HG02970 (cell line): ENCODE measurements at regions not wholly inside any gene's neighbourhood (a gene's known extent, or its start where the extent isn't known, plus 50 kb on each side); places are given as distances from the start of the nearest gene placed in this dataset.

ENCODE experiments used
- ATAC-seq: cut with Tn5 transposase; IDR thresholded peaks from one replicate; pipeline ENCODE4 v1.9.1; 2021; ENCODE audit warnings: mild to moderate bottlenecking, moderate library complexity, moderate number of reproducible peaks; ENCODE audit not compliant: unreplicated experiment, low FRiP score

DNA sequence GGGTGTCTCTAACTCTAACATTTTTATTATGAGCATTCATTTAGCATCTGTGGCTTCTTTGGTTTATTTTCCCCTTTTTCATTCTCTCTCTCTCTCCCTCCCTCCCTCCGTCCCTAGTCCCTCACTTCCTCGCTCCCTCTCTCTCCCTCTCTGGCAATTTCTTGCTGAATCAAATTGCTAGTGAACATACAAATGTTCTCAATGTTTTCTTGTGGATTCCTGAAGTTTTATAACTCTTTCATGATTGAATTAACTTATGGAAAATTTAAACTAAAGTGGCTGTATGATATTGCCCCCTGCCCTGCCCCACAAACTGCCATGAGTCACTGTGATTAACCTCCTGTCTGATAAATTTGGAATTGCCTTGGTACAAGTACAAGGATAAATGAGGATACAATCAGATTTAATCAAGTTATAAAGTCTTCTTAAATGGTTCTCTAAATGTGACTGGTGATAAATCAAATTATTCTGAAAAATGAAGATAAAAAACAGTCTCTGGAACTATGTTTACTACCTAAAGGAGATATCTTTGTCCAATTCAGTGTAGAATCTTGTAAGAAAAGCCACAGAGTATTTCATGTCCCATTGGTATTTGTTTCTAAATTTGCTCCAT, 143.0 kb upstream of the PDGFD start:
- ATAC-seq, result no peak

DNA sequence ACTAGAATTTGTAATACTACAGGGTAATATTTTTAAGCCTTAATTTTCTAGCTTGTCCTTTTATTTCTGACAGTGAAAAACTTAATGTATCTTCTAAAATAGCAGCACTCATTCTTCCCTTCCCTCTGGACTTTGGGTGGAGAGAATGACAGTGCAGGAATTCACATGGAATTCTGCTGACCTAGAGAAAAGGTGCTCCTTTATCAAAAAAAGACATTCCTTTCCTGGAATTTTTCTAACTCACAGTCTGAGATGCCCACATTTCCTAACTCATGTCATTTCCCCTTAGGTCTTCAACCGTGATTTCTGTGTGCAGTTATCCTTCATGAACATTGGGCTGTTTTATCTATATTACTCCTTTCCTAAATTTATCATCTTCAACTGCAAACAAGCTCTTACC, 137.8 kb upstream of the PDGFD start:
- ATAC-seq, result no peak

DNA sequence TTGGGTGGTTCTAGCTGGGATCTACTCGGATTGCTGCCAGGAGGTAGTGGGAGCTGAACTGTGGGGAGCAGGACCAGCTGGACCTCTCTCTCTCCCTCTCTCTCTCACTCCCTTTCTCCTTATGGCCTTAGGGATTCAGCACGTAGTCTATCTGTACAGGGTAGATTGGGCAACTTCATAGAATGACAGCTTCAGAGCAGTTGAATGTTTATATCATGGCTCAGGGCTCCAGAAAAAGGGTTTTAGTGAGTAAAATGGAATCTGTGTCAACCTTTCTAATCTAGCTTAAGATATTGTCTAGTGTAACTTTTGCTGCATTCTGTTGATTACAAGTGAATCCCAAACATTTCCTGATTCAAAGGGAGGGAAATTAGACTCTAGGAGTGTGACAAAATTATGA, 127.7 kb upstream of the PDGFD start:
- no peak for ATAC-seq

DNA sequence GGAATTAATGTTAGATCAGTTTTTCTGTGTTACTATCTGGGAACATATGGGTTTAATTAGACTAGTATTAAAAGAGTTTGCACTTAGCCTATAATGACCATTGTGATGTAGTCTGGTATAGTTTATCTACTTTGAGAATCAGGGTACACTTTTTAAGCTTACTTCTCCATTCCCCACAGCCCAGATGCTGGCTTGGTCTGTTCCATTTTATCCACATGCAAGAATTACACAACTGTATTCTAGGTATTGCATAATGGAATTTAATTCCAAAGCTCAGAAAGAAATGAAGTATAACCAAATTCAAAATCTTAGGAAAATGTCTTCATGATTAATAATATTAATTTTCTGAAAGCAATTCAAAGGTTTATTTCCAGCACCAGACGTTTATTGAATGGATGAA, 122.2 kb upstream of the PDGFD start:
- ATAC-seq, result no peak

DNA sequence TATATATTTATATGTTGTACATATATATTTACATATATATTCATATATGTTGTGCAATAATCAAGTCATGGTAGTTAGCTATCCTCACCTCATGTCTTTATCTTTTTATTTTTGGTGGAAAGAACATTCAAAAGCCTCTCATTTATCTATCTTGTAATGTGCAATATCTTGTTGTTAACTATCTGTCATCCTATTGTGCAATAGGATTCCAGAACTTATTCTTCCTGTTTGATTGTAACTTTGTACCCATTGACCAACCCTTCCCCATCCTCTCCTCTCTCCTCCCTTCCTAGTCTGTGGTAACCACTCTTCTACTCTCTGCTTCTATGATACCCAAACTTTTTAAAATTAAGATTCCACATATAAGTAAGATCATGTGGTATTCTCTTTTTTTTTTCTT, 115.6 kb upstream of the PDGFD start:
- no peak for ATAC-seq

DNA sequence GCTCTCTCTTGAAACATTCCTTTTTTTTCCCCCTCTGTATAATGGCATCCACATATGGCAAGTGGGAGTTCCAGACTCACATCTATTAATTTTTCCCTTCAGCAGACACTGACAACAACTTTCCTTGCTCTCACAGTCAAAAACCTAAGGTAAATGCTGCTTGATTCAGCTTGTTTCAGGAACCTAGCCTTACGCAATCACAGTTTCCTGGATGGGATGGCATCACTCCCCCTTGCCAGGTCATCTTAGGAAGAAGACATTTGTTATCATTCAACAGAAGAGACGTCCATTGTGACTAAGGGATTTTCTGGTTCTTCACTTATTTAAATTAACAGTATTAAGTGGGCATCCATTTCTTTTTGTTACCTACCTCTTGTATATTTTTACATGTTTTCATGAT, 112.0 kb upstream of the PDGFD start:
- ATAC-seq, result no peak

DNA sequence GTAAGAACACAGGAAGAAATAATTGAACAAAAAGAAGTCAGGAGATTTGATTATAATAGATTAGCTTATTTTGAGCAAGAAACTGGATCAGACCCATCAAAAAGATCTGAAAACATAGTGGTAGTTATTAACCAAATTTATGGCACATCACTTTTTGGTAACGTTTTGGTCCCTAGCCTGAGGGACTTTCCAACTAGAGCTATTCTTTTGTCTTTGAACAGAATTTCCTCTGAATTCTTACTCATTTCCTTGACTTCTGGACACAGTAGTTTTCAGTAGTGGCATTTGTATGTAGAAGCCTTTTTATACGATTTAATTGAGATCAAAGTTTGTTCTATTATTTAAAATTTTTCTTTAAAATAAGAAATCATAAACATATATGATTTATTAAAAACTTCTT, 96.5 kb upstream of the PDGFD start:
- no peak for ATAC-seq

DNA sequence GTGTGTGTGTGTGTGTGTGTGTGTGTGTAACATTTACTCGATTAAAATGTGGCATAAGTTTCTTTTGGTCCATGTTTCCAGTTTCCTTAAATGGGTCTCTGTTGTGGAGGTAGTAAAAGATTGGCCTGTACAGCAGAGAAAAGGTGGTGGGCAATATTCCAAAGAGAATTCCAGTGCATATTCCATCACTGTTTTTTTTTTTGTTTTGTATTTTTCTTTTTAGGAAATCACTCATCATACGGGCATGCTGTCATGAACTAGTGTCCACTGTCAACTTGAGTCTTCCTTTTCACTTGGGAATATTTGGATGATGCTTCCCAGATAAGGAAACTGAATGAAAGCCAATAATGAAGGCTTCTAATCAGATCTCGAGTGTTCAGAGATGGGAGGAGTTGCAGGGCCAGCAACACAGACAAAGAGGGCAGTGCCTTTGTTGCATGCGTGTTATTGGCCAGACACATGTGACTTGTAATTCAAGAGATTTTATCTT, 95.2 kb upstream of the PDGFD start:
- no peak for ATAC-seq

DNA sequence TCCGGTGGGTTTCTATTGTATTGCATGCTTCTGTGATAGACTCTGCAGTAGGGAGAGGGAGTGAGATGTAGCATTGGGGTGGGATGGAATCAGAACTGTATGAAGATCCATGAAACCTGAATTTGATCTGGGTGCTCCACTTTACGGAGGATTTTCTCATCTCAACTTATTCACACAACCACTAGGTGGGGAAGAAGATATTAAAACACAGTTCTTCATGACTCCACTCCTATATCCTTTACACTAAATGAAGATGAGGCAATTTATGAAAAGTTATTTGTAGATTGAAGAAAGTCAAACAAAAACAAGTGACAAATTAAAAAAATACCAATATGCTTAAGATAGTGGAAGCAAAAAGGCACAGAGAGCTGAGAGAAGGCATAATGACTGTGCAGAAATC, 92.6 kb upstream of the PDGFD start:
- ATAC-seq, result no peak

DNA sequence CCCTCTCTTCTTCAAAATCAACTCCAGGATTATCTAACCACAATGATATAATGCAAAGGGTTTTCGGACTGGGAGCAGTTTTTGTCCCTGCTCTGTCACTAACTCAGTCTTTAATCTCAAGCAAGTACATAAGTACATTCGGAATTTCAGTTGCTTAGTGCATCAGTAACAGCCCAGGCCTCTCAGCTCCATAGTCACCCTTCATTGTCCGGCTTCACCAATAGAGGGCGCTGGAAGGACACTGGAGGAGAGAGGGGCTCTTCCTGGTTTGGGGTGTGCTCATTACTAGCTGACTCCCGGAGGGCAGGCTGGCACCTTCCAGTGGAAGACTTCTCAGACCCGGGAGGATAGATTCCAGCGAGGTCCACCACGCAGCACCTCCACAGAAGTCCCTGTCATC, 90.4 kb upstream of the PDGFD start:
- ATAC-seq, result no peak

DNA sequence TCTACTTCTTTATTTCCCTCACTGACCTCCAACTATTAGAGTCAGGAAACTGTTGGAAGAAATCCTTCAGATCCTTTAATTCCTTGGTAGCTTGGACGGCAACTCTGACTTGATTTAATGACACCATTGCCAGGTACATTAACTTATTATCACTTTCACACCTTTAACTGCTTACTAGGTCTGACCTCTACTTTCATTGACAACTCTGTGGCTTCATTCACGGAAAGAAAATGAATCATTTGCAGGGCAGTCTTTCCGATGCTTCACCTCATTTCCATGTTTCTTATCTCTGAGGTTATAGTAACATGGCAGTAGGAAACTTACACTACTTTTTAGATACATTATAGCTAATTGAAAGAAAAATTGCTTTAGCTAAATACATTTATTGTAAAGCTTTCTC, 82.6 kb upstream of the PDGFD start:
- ATAC-seq, result no peak

DNA sequence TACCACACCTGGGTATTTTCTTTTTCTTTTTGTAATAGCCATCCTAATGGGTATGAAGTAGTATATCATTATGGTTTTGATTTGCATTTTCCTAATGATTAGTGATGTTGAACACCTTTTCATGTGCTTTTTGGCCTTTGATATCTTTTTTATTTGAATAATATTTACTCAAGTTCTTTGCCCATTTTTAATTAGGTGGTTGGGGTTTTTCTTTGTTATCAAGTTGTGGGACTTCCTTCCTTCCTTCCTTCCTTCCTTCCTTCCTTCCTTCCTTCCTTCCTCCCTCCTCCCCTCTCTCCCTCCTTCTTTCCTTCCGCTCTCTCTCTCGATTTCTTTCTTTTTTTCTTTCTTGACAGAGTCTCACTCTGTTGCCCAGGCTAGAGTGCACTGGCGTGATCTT, 75.0 kb upstream of the PDGFD start:
- no peak for ATAC-seq

DNA sequence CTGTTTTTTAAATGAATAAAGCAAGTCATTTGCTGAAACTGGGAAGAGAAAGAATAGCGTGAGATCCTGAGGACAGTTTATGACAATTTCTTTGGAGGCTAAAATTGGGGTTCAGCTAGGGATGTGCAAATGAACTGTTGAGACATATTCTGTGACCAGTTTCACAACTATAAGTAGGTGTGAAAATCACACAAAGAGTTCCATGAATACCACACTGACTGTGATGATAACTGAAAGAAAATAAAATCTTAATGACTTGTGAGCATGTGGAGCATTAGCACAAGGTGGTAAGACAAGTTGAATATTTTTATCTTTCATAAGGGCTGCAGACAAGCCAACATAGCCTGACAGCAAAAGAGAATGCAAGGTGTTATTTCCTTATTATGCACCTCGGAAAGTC, 61.1 kb upstream of the PDGFD start:
- no peak for ATAC-seq

DNA sequence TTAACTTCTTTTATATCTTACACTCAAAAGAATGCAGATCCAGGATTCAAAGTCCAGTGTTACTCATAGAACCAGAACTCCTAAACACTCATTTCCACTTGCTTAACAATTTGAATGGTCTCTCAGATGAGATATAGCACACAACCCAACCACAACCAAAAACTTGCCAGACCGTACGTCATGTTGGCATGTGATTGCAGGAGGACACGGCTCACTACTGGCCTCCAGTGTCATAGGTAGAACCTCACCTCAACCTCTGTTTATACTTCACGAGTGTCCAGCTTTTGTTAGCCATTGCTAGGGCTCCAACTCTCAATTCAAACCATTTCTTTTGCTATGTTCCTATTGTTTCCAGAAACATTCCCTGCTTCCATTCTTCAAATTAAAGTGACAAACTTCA, 58.5 kb upstream of the PDGFD start:
- no peak for ATAC-seq

DNA sequence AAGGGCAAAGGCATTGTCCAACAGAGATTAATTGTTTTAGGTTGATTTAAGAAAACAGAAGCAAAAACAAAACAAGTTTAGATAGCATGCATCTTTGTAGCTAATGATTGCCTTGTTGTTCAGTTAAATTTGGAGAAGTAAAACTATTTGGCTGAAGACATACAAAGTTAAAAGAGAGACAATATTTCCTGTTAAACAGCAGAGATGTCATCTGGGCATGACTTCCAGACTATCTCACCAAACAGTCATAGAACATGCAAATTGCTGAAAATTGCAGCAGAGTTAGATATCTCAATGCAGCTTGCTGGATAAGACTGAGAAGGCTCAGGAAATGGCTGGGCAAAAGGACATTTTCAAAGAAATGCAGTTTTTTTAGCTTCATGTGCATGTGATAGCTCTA, 57.5 kb upstream of the PDGFD start:
- ATAC-seq, result no peak

DNA sequence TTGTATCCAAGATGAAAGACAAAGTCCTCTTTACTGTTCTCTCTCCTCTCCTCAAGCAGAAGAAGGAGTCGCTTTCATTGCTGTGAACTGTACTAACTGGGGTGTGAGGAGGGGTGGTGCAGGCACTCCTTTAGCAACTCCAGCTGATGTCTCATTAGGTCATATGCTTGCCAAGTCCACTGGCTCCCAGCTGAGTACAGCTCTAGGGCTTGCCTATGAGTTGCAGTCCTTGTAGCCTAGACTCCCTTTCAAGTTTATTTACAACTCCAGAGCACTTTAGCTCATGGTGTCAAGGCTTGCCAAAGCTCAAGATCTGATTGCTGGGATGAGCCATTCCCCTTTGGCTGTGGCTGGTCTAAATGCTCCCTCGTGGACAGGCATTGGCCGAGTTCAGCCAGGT, 55.1 kb upstream of the PDGFD start:
- no peak for ATAC-seq

DNA sequence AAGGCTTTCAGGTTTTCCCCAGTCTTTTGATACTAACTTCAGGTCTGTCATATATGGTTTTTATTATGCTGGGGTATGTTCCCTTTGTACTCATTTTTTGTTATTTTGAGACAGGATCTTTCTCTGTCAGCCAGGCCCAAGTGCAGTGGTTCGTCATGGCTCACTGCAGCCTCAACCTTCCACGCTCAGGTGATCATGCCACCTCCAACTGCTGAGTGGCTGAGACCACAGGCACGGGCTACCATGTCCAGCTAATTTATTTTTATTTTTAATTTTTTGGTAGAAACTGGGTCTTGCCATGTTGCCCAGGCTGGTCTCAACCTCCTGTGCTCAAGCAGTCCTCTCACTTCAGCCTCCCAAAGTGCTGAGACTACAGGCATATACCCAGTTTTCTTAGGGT, 50.6 kb upstream of the PDGFD start:
- ATAC-seq, result no peak
